Globus pallidus (tissue), 1 donor: ENCODE measurements at regions not wholly inside any gene's neighbourhood (a gene's known extent, or its start where the extent isn't known, plus 50 kb on each side); places are given as distances from the start of the nearest gene placed in this dataset.
"Not testable (repeated sequence)": the region's sequence is repeated elsewhere in the genome, so short reads cannot be mapped to it uniquely, and the experiment has no call there.

Experiments
- DNase-seq: peaks from one replicate; pipeline ENCODE4 v3.0.0-alpha.2; 2015; ENCODE audit warnings: low spot score

DNA sequence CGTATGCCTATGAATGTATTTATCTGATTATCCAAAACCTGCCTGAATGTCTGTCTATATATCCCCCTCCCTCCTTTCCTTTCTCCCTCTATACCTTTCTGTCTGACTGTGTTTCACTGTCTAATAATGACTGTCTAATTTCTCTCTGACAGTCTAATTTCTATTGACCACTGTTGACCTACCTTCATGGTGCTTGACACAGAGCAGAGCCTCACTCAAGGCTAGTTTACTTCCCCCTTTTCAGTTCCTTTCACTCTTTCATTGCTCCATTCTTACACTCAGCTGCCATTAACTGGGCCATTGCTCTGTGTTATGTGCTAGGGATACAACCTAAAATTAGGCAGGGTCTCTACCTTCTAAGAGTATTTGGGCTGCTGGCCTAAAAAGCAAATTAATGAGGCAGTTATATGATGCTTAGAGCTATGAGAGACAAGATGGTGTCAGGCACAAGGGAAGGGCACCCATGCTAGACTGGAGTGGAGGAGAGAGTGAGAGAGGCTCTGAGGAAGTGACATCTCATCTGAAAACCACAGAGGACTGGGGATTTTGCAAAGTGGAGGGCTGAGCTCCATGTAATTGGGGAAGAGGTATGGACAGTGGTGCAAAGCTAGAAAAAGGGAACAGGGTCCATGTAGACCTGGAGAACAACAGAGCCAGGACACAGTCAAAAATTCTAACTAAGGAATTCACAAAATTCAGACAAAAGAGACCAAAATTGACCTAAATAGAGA, 348.6 kb upstream of the CHRNA7 start:
- not testable (repeated sequence) for DNase-seq

DNA sequence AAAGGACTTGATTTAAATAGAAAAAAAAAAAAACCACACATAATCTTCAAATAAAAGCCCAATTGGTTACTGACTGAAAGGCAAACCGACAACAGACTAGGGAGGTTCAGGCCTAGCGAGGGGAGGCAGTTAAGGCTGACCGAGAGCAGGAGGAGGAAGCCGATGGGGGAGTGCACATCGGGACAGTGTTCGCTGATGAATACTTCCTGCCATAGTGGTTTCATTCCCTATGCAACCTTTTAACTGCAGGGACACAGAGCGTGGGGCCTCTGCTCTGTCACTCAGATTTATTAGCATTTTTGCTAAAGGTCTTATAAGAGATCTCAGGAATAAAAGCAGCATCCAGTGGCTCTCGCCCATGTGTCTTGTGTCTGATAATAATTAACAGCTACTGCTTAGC, 343.2 kb upstream of the CHRNA7 start:
- DNase-seq: not testable (repeated sequence)

DNA sequence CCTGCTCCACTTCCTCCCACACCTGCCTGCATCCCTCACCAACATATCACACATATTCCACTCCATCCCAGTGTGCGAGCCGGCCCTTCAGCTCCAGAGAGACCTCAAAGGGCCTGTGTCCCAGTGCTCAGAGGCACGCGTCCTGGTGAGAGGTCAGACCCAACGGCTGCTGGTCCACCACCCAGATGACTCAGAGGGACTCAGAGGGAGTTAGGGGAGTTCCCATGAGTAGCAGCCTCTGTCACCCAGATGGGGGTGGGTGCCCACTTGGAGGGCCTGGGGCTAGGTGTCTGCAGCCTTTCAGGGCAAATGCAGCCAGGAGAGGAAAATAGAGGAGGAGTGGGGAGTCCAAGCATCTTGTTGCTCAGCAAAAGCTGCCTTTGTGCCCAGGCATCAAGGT, 333.8 kb upstream of the CHRNA7 start:
- DNase-seq: not testable (repeated sequence)

DNA sequence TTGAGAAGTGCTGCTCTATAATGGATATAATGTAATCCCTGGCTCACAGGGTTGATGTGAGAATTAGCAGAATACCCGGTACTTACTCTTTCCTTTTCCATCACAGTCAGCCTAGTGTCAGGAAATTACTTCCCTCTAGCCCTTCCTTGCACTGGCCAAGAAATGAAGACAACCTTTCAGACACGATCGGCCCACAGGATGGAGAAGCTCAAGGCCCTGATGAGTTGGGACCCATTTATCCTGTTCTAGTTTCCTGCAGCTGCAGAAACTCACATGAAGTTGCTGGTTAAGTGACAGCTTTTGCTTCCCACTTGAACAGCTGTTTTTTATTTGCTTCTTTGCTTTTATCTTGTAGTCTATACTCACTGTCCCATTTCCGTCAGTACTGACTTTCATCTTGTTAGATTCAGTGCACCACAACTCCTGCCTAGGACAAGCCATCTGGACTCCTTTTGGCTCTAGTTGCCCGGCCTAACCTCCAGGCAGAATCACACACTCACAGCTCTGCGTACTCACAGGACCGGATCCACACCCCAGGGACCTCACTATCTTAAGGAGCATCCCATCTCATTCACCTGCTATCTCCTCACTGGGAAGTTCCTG, 325.1 kb upstream of the CHRNA7 start:
- DNase-seq: not testable (repeated sequence)

DNA sequence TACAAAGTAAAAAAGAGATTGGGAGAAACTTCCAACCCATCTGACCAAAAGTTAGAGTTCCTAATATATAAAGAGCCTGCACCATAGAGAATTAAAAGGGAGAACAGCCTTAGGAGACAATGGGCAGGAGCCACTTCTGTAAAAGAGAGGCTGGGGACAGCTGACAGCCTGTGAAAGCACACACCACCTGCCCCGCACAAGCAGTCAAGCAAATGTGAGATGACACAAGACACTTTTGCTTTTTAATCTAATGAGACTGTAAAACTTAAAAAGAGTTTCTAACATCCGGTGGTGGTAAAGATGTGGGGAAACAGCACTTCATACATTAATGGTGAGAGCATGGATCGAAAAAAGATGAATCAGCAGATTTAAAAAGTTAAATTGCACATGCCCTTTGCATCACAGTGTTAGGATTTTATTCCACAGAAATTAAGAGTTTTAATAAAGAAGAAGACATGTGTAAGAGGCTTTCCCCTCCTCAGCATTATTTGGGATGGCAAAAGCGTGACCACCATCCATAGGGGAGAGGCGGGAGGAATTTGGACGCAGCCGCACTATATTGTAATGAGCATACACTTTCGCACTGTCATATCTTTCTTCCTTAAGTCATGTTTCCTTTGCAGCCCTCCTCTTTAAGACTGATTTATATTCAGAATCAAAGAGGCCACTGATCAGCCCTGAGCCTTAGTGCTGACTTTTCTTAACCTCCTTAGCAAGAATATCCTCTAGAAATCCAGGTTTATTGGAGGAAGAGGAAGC, 322.2 kb upstream of the CHRNA7 start:
- DNase-seq: not testable (repeated sequence)

DNA sequence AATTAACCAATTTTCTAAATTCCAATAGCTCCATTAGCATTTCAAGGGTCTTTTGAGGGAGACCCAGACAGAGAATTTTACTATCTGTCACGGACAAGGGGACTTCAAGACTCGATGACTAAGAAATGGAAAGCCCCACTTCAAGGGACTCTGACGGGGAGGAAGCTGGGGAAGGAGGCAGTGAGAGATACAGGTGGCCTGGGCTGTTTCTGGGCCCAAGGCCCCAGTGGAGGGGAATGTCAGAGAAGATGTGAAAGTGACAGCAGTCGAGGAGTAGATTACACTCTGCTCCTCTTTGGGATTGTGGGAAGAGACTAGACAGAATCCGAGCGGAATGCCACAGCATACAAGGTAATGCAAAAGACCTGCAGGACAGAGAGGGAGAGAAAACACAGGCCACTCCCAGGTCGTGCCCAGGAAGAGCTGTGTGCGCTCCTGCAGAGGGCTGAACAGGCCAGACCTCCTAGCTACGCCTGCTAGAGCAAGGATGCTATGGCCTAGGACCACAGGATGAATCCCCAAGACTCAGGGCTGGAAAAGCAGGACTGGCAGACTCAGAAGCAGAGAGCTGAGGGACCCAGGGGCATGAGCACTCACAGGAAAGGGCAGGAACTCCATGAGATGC, 321.5 kb upstream of the CHRNA7 start:
- not testable (repeated sequence) for DNase-seq

- not testable (repeated sequence) for DNase-seq
These were observed 320.8 kb upstream of the CHRNA7 start for GRCh38 chr15:31709479-31709878.

DNA sequence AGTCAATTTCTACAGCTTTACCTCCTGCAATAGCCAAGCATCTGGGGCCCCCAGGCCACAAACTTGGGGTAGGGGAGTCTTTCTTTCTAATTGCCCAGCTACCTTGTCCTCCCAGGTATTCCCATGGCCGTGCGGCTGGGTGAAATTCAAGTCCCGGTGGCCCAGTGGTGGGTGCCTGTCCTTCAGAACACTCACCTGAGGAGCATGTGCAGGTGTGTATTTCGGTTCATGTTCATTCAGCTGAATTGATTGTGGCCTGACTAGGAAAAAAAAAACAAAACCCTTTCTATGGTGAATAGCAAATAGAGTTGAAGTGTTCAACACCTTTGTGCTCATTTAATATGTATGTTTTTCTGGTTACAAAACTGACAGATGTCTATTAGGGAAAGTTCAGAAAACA, 319.5 kb upstream of the CHRNA7 start:
- DNase-seq: not testable (repeated sequence)

GRCh38 chr15:31715208-31715607, 315.1 kb upstream of the CHRNA7 start:
- DNase-seq: not testable (repeated sequence)

DNA sequence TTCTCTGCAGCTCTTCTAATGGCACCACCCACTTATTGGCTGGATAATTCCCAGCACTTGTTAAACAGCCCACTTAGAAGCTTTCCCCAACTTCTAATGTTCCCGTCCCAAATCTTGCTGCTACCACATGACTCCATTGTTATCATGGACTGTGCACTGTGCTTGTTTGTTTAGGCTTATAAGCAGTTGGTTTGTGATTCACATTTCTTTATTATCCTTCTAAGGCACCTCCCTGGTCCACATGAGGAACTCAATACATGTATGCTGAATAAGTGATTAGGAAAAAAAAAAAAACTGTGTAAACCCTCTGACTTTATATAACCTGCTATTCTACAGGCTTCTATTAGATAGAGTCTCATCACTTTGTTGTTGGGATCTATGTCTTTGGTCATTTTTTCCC, 311.7 kb upstream of the CHRNA7 start:
- not testable (repeated sequence) for DNase-seq

GRCh38 chr15:31719396-31720022, 310.8 kb upstream of the CHRNA7 start:
- DNase-seq: not testable (repeated sequence)

- not testable (repeated sequence) for DNase-seq
These were observed 307.3 kb upstream of the CHRNA7 start for GRCh38 chr15:31723019-31723418.

DNA sequence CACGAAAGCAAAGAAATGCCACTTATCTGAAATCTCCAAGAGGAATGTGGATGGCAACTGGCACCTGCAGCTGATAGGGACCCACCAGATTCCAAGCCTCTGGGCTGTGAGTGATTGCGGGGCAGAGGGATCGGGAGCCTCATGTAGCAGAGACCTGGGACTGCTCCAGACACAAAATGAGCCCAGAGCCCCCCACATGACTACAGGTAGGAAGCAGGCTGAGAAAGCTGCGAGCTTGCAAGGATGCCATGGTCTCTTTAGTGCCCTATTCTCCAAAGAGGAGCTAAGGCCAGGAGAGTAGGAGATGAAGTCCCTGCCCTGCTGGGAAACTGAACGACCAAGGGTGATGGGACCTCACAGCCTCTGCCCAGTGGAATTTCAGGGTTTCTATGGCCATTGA, 305.4 kb upstream of the CHRNA7 start:
- DNase-seq: not testable (repeated sequence)

- DNase-seq: not testable (repeated sequence)
These were observed 304.7 kb upstream of the CHRNA7 start for GRCh38 chr15:31725619-31726018.

DNA sequence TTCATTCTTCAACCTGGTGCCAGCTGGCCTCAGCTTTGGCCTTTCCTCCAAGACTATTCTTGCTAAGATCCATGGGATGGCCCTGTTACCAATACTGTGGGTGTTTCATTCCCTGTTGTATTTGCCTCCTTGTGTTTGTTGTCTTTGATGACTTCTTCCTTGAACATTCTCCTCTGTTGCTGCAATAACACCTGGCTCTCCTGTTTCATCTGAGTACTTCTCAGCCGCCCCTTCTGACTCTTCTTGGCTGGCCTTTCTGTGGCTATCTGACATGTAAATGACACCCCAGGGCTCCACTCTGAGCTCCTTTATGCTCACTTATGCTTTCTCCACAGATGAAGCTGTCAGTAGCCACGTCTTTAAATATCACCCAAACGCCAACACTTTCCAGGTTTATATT, 302.7 kb upstream of the CHRNA7 start:
- no peak for DNase-seq

DNA sequence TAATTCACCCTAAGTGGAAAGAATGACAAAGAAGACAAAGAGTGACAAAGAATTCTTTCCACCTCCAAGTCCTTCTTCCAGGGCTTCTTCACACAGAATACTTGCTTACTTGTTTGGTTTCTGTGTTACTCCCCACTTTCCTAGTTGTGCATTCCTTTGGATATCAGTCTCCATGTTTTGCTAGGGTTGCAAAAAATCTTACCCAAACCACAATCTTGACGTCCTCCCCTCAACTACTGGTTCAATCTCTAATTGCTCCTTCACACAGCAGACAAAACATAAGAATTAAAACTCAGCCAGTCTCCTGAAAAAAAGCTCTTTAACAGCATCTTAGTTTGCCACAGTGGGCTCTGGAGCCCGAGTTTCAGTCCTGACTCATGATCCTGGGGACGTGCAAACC, 297.6 kb upstream of the CHRNA7 start:
- no peak for DNase-seq

GRCh38 chr15:31733424-31733823, 296.9 kb upstream of the CHRNA7 start:
- peak; percentile 71 for DNase-seq

DNA sequence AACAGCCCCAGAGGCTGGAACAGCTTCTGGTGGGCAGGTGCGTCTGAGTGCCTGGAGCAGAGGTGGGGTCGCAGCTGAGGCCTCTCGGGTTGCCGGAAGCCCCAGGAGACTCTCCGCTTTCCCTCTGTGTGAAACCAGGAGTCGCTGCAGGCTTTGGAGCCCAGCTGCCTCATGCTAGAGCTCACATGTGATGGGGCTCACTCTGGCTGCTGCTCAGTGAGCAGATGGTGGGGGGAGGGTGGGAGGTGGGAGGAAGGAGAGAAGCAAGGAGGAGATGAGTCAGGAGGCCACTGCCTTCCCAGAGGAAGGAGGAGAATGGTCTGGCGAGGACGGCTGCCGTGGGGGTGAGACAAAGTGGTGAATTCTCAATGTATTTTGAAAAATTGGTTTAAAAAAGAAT, 290.1 kb upstream of the CHRNA7 start:
- DNase-seq: no peak

- DNase-seq: no peak
These were observed 284.5 kb upstream of the CHRNA7 start for GRCh38 chr15:31745841-31746240.

DNA sequence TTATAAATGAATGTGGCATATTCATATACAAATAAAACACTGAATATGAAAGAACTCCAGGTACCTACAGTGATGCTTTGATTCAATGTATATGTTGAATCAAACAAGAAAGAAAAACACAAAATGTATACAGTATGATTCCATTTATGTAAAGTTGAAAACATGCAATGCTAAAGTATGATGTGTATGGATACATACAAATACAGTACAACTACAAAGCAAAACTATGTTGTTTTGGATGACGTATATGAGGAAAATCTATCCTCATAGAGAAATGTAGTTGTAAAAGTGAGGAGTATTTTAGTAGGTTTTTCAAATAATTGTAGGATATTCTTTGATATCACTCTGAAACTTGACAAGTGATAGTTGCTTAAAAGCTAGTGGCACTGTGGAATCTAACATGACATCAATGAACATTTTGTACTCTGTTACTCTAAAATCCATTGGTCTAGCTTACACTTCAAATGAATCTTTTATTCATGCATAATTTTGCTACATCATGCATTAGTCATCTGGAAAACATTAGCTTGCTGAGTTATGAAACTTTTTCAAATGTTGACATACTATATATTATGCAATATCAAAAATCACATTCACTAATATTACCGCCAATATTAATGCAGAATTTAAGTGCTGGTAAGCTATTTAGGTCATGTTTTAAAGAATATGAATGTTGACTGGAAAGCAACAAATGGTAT, 278.1 kb upstream of the CHRNA7 start:
- no peak for DNase-seq

GRCh38 chr15:31752905-31753304, 277.4 kb upstream of the CHRNA7 start:
- no peak for DNase-seq
